SK-N-SH (cell line): ENCODE measurements at regions not wholly inside any gene's neighbourhood (a gene's known extent, or its start where the extent isn't known, plus 50 kb on each side); places are given as distances from the start of the nearest gene placed in this dataset.
A peak's percentile ranks its signal among the peaks of the same experiment; 100 is the strongest.

Experiments used
- CTCF ChIA-PET: fragments of 300-600, 350-600 bp; formaldehyde crosslinking; extraction: SDS; loops from one replicate; lab custom pipeline; 2021; lab: Yijun Ruan, JAX
- POLR2A ChIA-PET: fragments of 350-600 bp; sonication (Branson Sonifier 250); formaldehyde crosslinking; extraction: SDS; loops from one replicate; lab custom pipeline; 2020; ENCODE audit warnings: antibody characterized with exemption, inconsistent platforms; lab: Yijun Ruan, JAX
- DNase-seq: peaks from one replicate; pipeline ENCODE4 v3.0.0; 2012
- H2AFZ ChIP-seq: fragments of 200-600 bp; sonication (generic); 2 replicates; pipeline ENCODE4 v1.8.1; 2016; ENCODE audit warnings: antibody characterized with exemption, mild to moderate bottlenecking, low read depth
- H3F3A ChIP-seq: fragments of 200-600 bp; sonication (generic); replicated peaks from 2 replicates; pipeline ENCODE3; 2016; ENCODE audit warnings: antibody characterized with exemption, mild to moderate bottlenecking; ENCODE audit not compliant: insufficient read depth
- H3K27ac ChIP-seq, 2 experiments: fragments of 200-500 bp in 1 of 2; fragments of 200-600 bp in 1 of 2; sonication (Bioruptor generic) in 1 of 2; sonication (generic), shearing (Covaris generic) in 1 of 2; 2 replicates each; pipeline versions ENCODE4 v1.5.1 to v1.6.1; 2014 to 2016; ENCODE audit warnings: low read depth in 2 of 2, inconsistent platforms in 1 of 2, low read length in 1 of 2, mild to moderate bottlenecking in 1 of 2, mixed read lengths in 1 of 2
- H3K27me3 ChIP-seq: fragments of 200-600 bp; sonication (generic), shearing (Covaris generic); 2 replicates; pipeline ENCODE4 v1.6.1; 2016; ENCODE audit warnings: mixed run types; ENCODE audit not compliant: insufficient read depth
- H3K36me3 ChIP-seq, 2 experiments: fragments of 200-500 bp in 1 of 2; fragments of 200-600 bp in 1 of 2; sonication (Bioruptor generic) in 1 of 2; sonication (generic) in 1 of 2; replicated peaks in 1 of 2; 2 replicates each; pipeline versions ENCODE3 to v1.5.1; 2014 to 2016; ENCODE audit warnings: low read length in 1 of 2, mild to moderate bottlenecking in 1 of 2; ENCODE audit not compliant: insufficient read depth in 2 of 2, control insufficient read depth in 1 of 2
- H3K4me1 ChIP-seq, 2 experiments: fragments of 200-500 bp in 1 of 2; fragments of 200-600 bp in 1 of 2; sonication (Bioruptor generic) in 1 of 2; sonication (generic), shearing (Covaris generic) in 1 of 2; 2 replicates each; pipeline versions ENCODE4 v1.5.1 to v1.6.1; 2014 to 2016; ENCODE audit warnings: low read depth in 1 of 2, low read length in 1 of 2, mixed run types in 1 of 2; ENCODE audit not compliant: insufficient read depth in 2 of 2, control insufficient read depth in 1 of 2
- H3K4me2 ChIP-seq: fragments of 200-600 bp; sonication (generic), shearing (Covaris generic); 2 replicates; pipeline ENCODE4 v1.6.1; 2017; ENCODE audit warnings: mixed run types
- H3K4me3 ChIP-seq, 2 experiments: fragments of 200-500 bp in 1 of 2; fragments of 200-600 bp in 1 of 2; sonication (Bioruptor generic) in 1 of 2; sonication (generic), shearing (Covaris generic) in 1 of 2; 2 replicates each; pipeline versions ENCODE4 v1.5.1 to v1.8.1; 2014 to 2016; ENCODE audit warnings: low read depth in 2 of 2, inconsistent platforms in 1 of 2, low read length in 1 of 2, mild to moderate bottlenecking in 1 of 2, mixed read lengths in 1 of 2, moderate library complexity in 1 of 2
- H3K79me2 ChIP-seq: fragments of 200-600 bp; sonication (generic); 2 replicates; pipeline ENCODE4 v1.8.1; 2017; ENCODE audit warnings: mild to moderate bottlenecking; ENCODE audit not compliant: insufficient read depth
- H3K9ac ChIP-seq: fragments of 200-600 bp; sonication (generic); 2 replicates; pipeline ENCODE4 v1.6.1; 2017; ENCODE audit warnings: mixed run types
- H3K9me2 ChIP-seq: fragments of 200-600 bp; sonication (generic); 2 replicates; pipeline ENCODE4 v1.6.1; 2017; ENCODE audit warnings: mixed run types
- H3K9me3 ChIP-seq: fragments of 200-600 bp; sonication (generic); 2 replicates; pipeline ENCODE4 v1.6.1; 2017; ENCODE audit warnings: mixed run types, mild to moderate bottlenecking, moderate library complexity
- H4K20me1 ChIP-seq: fragments of 200-600 bp; sonication (generic); 2 replicates; pipeline ENCODE4 v1.6.1; 2017; ENCODE audit warnings: mild to moderate bottlenecking, mixed run types; ENCODE audit not compliant: insufficient read depth
- EP300 ChIP-seq, 2 experiments: IDR thresholded peaks; 2 replicates each; pipeline versions ENCODE4 v1.4.0 to v1.6.1; 2012; ENCODE audit warnings: borderline replicate concordance in 1 of 2, low read depth in 1 of 2, low read length in 1 of 2
- EZH2phosphoT487 ChIP-seq: fragments of 200-600 bp; sonication (generic); IDR thresholded peaks from 2 replicates; pipeline ENCODE4 v1.6.1; 2017; ENCODE audit warnings: low read depth, mixed run types, mild to moderate bottlenecking, antibody characterized with exemption, moderate library complexity, borderline replicate concordance
- FOSL2 ChIP-seq: IDR thresholded peaks from 2 replicates; pipeline ENCODE4 v1.4.0; 2012; ENCODE audit warnings: low read depth, mild to moderate bottlenecking, moderate library complexity, borderline replicate concordance
- FOXM1 ChIP-seq: IDR thresholded peaks from 2 replicates; pipeline ENCODE4 v1.4.0; 2012; ENCODE audit warnings: low read depth, mild to moderate bottlenecking
- JUND ChIP-seq: IDR thresholded peaks from 2 replicates; pipeline ENCODE4 v1.4.0; 2012
- MXI1 ChIP-seq: IDR thresholded peaks from 2 replicates; pipeline ENCODE4 v1.6.1; 2012; ENCODE audit warnings: mild to moderate bottlenecking, low read depth, low read length, improper control_type of control experiment
- NFIC ChIP-seq: IDR thresholded peaks from 2 replicates; pipeline ENCODE4 v1.4.0; 2012; ENCODE audit warnings: borderline replicate concordance
- PBX3 ChIP-seq: IDR thresholded peaks from 2 replicates; pipeline ENCODE4; 2012
- RAD21 ChIP-seq: IDR thresholded peaks from 2 replicates; pipeline ENCODE4 v1.6.1; 2012; ENCODE audit warnings: mild to moderate bottlenecking, low read length
- RCOR1 ChIP-seq: fragments of 150-350 bp; IDR thresholded peaks from 2 replicates; pipeline ENCODE4 v1.6.1; 2017; ENCODE audit warnings: antibody characterized with exemption, low read length
- TEAD4 ChIP-seq: IDR thresholded peaks from 2 replicates; pipeline ENCODE4 v1.4.0; 2012; ENCODE audit warnings: mild to moderate bottlenecking, borderline replicate concordance; ENCODE audit not compliant: insufficient read depth
- USF1 ChIP-seq: IDR thresholded peaks from 2 replicates; pipeline ENCODE4 v1.4.0; 2012; ENCODE audit warnings: low read depth, borderline replicate concordance
- USF2 ChIP-seq: fragments of 150-350 bp; IDR thresholded peaks from 2 replicates; pipeline ENCODE4 v1.6.1; 2017; ENCODE audit warnings: antibody characterized with exemption, low read length, low read depth, borderline replicate concordance
- ZBTB33 ChIP-seq: IDR thresholded peaks from 2 replicates; pipeline ENCODE4 v1.4.0; 2012; ENCODE audit warnings: low read depth, borderline replicate concordance
- WGBS: methylation state at CpG from one replicate; pipeline ENCODE4 v1.1.6; 2017; ENCODE audit warnings: low lambda C conversion rate; 5-methylcytosine and 5-hydroxymethylcytosine counted together

GRCh38 chr3:55331524-55331923 lies 155.6 kb downstream of the WNT5A start:
- Histone ChIP-seq H3F3A (peaks cover 26% of the 10 kb centered on the region), H3K4me1 (peaks cover 0 to 28% of the 10 kb centered on the region in 2 experiments; a peak in 2 of 4 replicates), H4K20me1 (no peaks in the 10 kb centered on the region), H3K4me3 (no peak overlapping the region), H3K9me3 (no peaks in the 10 kb centered on the region), H2AFZ (no peak overlapping the region), H3K27me3 (no peaks in the 10 kb centered on the region), H3K9me2 (no peaks in the 10 kb centered on the region), H3K79me2 (no peaks in the 10 kb centered on the region), H3K36me3 (no peaks in the 10 kb centered on the region), H3K27ac (peak overlapping the region in 1 of 2 experiments; percentile 97; a peak in 2 of 4 replicates), H3K9ac (no peak overlapping the region), H3K4me2 (no peak overlapping the region)
- POLR2A ChIA-PET: no interaction called here
- WGBS: 88% methylated on average over 2 of the region's 2 CpGs
- CTCF ChIA-PET: no interaction called here
- no peak for DNase-seq
- TF ChIP-seq NFIC: no peak
- TF ChIP-seq USF1: no peak
- TF ChIP-seq USF2: no peak
- no peak for TF ChIP-seq FOSL2
- TF ChIP-seq EZH2phosphoT487: no peak

GRCh38 chr3:55330756-55331155 lies 156.3 kb downstream of the WNT5A start:
- ChIA-PET POLR2A (no interaction called here), CTCF (no interaction called here)
- peak overlapping the region; percentile 66 for H3K9ac ChIP-seq
- no peaks in the 10 kb centered on the region for H3K9me2 ChIP-seq
- no peaks in the 10 kb centered on the region for H3K36me3 ChIP-seq
- H3K9me3 ChIP-seq: no peaks in the 10 kb centered on the region
- no peak for DNase-seq
- H3K79me2 ChIP-seq: no peaks in the 10 kb centered on the region
- peak overlapping the region in 1 of 2 experiments; percentile 97; a peak in 3 of 4 replicates for H3K27ac ChIP-seq
- no peaks in the 10 kb centered on the region for H3K27me3 ChIP-seq
- H2AFZ ChIP-seq: no peak overlapping the region
- peaks cover 26% of the 10 kb centered on the region for H3F3A ChIP-seq
- TF ChIP-seq JUND (no peak), FOXM1 (no peak), RAD21 (no peak), MXI1 (no peak), TEAD4 (0 out of 2 replicates have a peak, but pooled peaks have one; percentile 6), PBX3 (0 out of 2 replicates have a peak, but pooled peaks have one; percentile 12), FOSL2 (no peak), EP300 (IDR thresholded peaks at IDR 0.05; ENCODE audit: borderline replicate concordance in 1 of 2, low read depth in 1 of 2, low read length in 1 of 2) (0 out of 4 replicates have a peak, but pooled peaks of 1 of the 2 experiments have one; percentile 19), ZBTB33 (no peak), RCOR1 (no peak)
- H3K4me2 ChIP-seq: peak overlapping the region; percentile 36
- H3K4me1 ChIP-seq: peaks cover 0 to 28% of the 10 kb centered on the region in 2 experiments; a peak in 2 of 4 replicates
- 21% methylated on average over 3 of the region's 3 CpGs for WGBS
- H4K20me1 ChIP-seq: no peaks in the 10 kb centered on the region
- no peak overlapping the region; a peak in 1 of 4 replicates for H3K4me3 ChIP-seq
